Neural cell (in vitro differentiated cells): ENCODE measurements at regions not wholly inside any gene's neighbourhood (a gene's known extent, or its start where the extent isn't known, plus 50 kb on each side); places are given as distances from the start of the nearest gene placed in this dataset.

Source experiments
- H2AFZ ChIP-seq: fragments of 200-600, 300-800 bp; sonication (generic), shearing (Covaris generic); 2 replicates; pipeline ENCODE4 v1.6.0; 2014; ENCODE audit warnings: low read depth, mild to moderate bottlenecking, antibody characterized with exemption, low read length, moderate library complexity
- H3F3A ChIP-seq: fragments of 200-600 bp; shearing (Covaris generic); 2 replicates; pipeline ENCODE4 v1.6.1; 2016; ENCODE audit warnings: mild to moderate bottlenecking, moderate library complexity, mixed read lengths, antibody characterized with exemption, low read length; ENCODE audit not compliant: insufficient read depth, poor library complexity, severe bottlenecking
- H3K27ac ChIP-seq: fragments of 200-600, 300-800 bp; sonication (generic), shearing (Covaris generic); 2 replicates; pipeline ENCODE4 v1.5.1; 2014; ENCODE audit warnings: mild to moderate bottlenecking, low read length, moderate library complexity
- H3K27me3 ChIP-seq: fragments of 300-800, 200-600 bp; sonication (generic), shearing (Covaris generic); 2 replicates; pipeline ENCODE4 v1.6.0; 2014; ENCODE audit warnings: mild to moderate bottlenecking, low read depth, low read length, moderate library complexity; ENCODE audit not compliant: insufficient read depth
- H3K36me3 ChIP-seq: fragments of 300-800, 200-600 bp; sonication (generic), shearing (Covaris generic); 2 replicates; pipeline ENCODE4 v1.5.1; 2014; ENCODE audit warnings: mild to moderate bottlenecking, antibody characterized with exemption, low read length, moderate library complexity; ENCODE audit not compliant: insufficient read depth
- H3K4me2 ChIP-seq: fragments of 300-800, 200-600 bp; sonication (generic), shearing (Covaris generic); 2 replicates; pipeline ENCODE4 v1.6.0; 2014; ENCODE audit warnings: mild to moderate bottlenecking, low read length
- H3K4me3 ChIP-seq: fragments of 300-800, 200-600 bp; sonication (generic), shearing (Covaris generic); 2 replicates; pipeline ENCODE4 v1.5.1; 2014; ENCODE audit warnings: mild to moderate bottlenecking, low read length, moderate library complexity
- H3K79me2 ChIP-seq: fragments of 200-600 bp; shearing (Covaris generic); replicated peaks from 2 replicates; pipeline ENCODE4 v1.6.0; 2014; ENCODE audit warnings: mild to moderate bottlenecking, low read length, moderate library complexity; ENCODE audit not compliant: insufficient read depth
- H3K9ac ChIP-seq: fragments of 300-800, 200-600 bp; sonication (generic), shearing (Covaris generic); 2 replicates; pipeline ENCODE4 v1.6.1; 2016; ENCODE audit warnings: mild to moderate bottlenecking, low read length, mixed read lengths
- H3K9me2 ChIP-seq: fragments of 200-600 bp; shearing (Covaris generic); 2 replicates; pipeline ENCODE4 v1.6.1; 2016; ENCODE audit warnings: mild to moderate bottlenecking, low read length, mixed read lengths; ENCODE audit not compliant: insufficient read depth
- H3K9me3 ChIP-seq: fragments of 200-600, 300-800 bp; sonication (generic), shearing (Covaris generic); 2 replicates; pipeline ENCODE4 v1.6.1; 2016; ENCODE audit warnings: mild to moderate bottlenecking, mixed run types, low read length, moderate library complexity, mixed read lengths
- H4K20me1 ChIP-seq: fragments of 200-600 bp; shearing (Covaris generic); 2 replicates; pipeline ENCODE4 v1.6.1; 2016; ENCODE audit warnings: mild to moderate bottlenecking, mixed run types; ENCODE audit not compliant: insufficient read depth
- EP300 ChIP-seq: fragments of 450-650 bp; conservative IDR thresholded peaks from 2 replicates; pipeline ENCODE4 v1.6.1; 2014; ENCODE audit warnings: antibody characterized with exemption, mild to moderate bottlenecking, moderate library complexity; ENCODE audit not compliant: poor library complexity, severe bottlenecking
- EZH2 ChIP-seq: fragments of 200-600, 300-800 bp; shearing (Covaris generic), sonication (generic); IDR thresholded peaks from 2 replicates; pipeline ENCODE4 v1.6.1; 2014; ENCODE audit warnings: antibody characterized with exemption, low read length, borderline replicate concordance, mild to moderate bottlenecking; ENCODE audit not compliant: insufficient read depth, poor library complexity, severe bottlenecking
- MXI1 ChIP-seq: fragments of 450-650 bp; conservative IDR thresholded peaks from 2 replicates; pipeline ENCODE4 v1.6.1; 2014; ENCODE audit warnings: antibody characterized with exemption, mild to moderate bottlenecking; ENCODE audit not compliant: poor library complexity, severe bottlenecking
- POLR2AphosphoS5 ChIP-seq: IDR thresholded peaks from 2 replicates; pipeline ENCODE4 v1.6.1; 2012
- RAD21 ChIP-seq: fragments of 450-650 bp; conservative IDR thresholded peaks from 2 replicates; pipeline ENCODE4 v1.6.1; 2014; ENCODE audit warnings: antibody characterized with exemption, mild to moderate bottlenecking, moderate library complexity
- SMC3 ChIP-seq: fragments of 450-650 bp; conservative IDR thresholded peaks from 2 replicates; pipeline ENCODE4 v1.6.1; 2014; ENCODE audit warnings: antibody characterized with exemption, mild to moderate bottlenecking, moderate library complexity; ENCODE audit not compliant: poor library complexity
- TAF1 ChIP-seq: IDR thresholded peaks from 2 replicates; pipeline ENCODE4 v1.6.1; 2012; ENCODE audit warnings: low read depth
- TF ChIP-seq, protein P1 (sequence below): IDR thresholded peaks from 2 replicates; pipeline ENCODE4 v1.6.1; 2012; ENCODE audit warnings: borderline replicate concordance
- TF ChIP-seq, protein P2 (sequence below): fragments of 450-650 bp; IDR thresholded peaks from 2 replicates; pipeline ENCODE4 v1.5.1; 2014; ENCODE audit warnings: antibody characterized with exemption, mild to moderate bottlenecking, moderate library complexity; ENCODE audit not compliant: poor library complexity, severe bottlenecking

DNA sequence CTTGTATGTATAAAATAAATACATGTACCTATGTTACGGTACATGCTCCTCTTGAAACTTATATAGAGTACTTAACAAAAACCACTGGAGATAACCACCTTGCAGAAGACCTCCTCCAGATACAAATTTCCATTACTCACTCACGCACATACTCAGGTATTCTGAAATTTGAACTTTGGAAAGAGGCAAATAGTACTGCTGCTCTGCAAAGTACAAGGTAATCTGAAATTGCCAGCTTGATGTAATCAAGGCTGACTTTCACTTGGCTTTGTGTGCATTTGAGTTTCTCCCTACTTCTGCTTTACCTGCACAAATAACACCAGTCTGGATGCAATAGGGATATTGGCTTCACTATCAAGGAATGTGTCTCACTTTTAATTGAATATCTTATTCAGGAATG, 123.6 kb downstream of the FOXA2 start:
- H3K9me2 ChIP-seq = no peaks in the 10 kb centered on the region
- H3K36me3 ChIP-seq = no peaks in the 10 kb centered on the region
- H4K20me1 ChIP-seq = no peaks in the 10 kb centered on the region
- no peak overlapping the region for H2AFZ ChIP-seq
- no peaks in the 10 kb centered on the region for H3F3A ChIP-seq
- H3K4me3 ChIP-seq = no peak overlapping the region
- no peaks in the 10 kb centered on the region for H3K9me3 ChIP-seq
- no peak overlapping the region for H3K4me2 ChIP-seq
- H3K27me3 ChIP-seq = no peaks in the 10 kb centered on the region
- no peaks in the 10 kb centered on the region for H3K79me2 ChIP-seq
- H3K27ac ChIP-seq = no peak overlapping the region
- TF ChIP-seq MXI1 (no peak), EP300 (no peak), TAF1 (no peak), SMC3 (no peak)
- no peak overlapping the region for H3K9ac ChIP-seq

DNA sequence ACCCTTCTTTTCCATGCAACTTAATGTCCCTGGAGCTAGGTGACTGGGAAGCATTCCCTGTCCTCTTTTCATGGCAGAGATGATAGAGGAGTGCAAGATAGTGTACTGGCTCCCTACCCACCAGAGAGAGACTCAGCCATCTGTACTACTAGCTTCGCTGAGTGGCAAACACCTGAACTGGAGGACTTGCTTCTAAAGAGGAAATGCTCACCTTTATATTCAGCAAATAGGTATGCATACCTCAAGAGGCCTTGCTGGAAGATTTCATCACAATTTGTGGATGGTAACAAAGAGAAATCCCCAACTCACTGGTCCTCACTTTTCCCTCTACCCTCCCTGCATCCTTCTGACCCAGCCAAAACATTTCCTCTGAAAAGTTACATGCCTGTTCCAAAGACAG, 124.1 kb downstream of the FOXA2 start:
- no peaks in the 10 kb centered on the region for H3F3A ChIP-seq
- H2AFZ ChIP-seq = no peak overlapping the region
- H4K20me1 ChIP-seq = no peaks in the 10 kb centered on the region
- H3K36me3 ChIP-seq = no peaks in the 10 kb centered on the region
- no peak overlapping the region for H3K9ac ChIP-seq
- H3K27ac ChIP-seq = no peak overlapping the region
- H3K9me3 ChIP-seq = no peaks in the 10 kb centered on the region
- no peak overlapping the region for H3K4me2 ChIP-seq
- no peaks in the 10 kb centered on the region for H3K79me2 ChIP-seq
- no peak overlapping the region for H3K4me3 ChIP-seq
- TF ChIP-seq SMC3 (no peak), EP300 (no peak), TAF1 (no peak), POLR2AphosphoS5 (no peak), EZH2 (no peak), RAD21 (no peak), MXI1 (no peak)
- TF ChIP-seq, protein P1, sequence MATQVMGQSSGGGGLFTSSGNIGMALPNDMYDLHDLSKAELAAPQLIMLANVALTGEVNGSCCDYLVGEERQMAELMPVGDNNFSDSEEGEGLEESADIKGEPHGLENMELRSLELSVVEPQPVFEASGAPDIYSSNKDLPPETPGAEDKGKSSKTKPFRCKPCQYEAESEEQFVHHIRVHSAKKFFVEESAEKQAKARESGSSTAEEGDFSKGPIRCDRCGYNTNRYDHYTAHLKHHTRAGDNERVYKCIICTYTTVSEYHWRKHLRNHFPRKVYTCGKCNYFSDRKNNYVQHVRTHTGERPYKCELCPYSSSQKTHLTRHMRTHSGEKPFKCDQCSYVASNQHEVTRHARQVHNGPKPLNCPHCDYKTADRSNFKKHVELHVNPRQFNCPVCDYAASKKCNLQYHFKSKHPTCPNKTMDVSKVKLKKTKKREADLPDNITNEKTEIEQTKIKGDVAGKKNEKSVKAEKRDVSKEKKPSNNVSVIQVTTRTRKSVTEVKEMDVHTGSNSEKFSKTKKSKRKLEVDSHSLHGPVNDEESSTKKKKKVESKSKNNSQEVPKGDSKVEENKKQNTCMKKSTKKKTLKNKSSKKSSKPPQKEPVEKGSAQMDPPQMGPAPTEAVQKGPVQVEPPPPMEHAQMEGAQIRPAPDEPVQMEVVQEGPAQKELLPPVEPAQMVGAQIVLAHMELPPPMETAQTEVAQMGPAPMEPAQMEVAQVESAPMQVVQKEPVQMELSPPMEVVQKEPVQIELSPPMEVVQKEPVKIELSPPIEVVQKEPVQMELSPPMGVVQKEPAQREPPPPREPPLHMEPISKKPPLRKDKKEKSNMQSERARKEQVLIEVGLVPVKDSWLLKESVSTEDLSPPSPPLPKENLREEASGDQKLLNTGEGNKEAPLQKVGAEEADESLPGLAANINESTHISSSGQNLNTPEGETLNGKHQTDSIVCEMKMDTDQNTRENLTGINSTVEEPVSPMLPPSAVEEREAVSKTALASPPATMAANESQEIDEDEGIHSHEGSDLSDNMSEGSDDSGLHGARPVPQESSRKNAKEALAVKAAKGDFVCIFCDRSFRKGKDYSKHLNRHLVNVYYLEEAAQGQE = no peak
- TF ChIP-seq, protein P2, sequence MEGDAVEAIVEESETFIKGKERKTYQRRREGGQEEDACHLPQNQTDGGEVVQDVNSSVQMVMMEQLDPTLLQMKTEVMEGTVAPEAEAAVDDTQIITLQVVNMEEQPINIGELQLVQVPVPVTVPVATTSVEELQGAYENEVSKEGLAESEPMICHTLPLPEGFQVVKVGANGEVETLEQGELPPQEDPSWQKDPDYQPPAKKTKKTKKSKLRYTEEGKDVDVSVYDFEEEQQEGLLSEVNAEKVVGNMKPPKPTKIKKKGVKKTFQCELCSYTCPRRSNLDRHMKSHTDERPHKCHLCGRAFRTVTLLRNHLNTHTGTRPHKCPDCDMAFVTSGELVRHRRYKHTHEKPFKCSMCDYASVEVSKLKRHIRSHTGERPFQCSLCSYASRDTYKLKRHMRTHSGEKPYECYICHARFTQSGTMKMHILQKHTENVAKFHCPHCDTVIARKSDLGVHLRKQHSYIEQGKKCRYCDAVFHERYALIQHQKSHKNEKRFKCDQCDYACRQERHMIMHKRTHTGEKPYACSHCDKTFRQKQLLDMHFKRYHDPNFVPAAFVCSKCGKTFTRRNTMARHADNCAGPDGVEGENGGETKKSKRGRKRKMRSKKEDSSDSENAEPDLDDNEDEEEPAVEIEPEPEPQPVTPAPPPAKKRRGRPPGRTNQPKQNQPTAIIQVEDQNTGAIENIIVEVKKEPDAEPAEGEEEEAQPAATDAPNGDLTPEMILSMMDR = no peak
- no peaks in the 10 kb centered on the region for H3K27me3 ChIP-seq
- no peaks in the 10 kb centered on the region for H3K9me2 ChIP-seq

DNA sequence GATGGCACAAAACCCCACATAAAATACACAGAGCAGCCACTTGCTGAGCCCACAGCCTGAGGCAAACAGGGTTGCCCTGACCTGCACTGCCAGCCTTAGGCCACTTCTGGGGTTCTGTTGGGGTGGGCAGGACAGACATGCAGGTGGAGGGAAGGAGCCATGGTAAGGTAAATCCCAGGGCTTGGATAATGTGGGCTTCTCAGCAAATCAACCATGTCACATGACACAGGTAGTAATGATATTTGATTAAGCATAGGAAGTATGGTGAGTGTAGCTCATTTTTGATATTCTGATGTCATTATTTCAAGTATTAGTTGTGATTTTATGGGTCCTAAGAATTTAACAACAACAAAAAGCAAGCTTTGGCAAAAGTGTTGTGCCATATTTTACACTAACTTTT, 124.6 kb downstream of the FOXA2 start:
- Histone ChIP-seq H3K9ac (no peak overlapping the region), H3K36me3 (no peaks in the 10 kb centered on the region), H2AFZ (no peak overlapping the region), H3K9me2 (no peaks in the 10 kb centered on the region), H3K9me3 (no peaks in the 10 kb centered on the region), H3K4me3 (no peak overlapping the region), H3K4me2 (no peak overlapping the region), H3F3A (no peaks in the 10 kb centered on the region), H3K79me2 (no peaks in the 10 kb centered on the region), H4K20me1 (no peaks in the 10 kb centered on the region), H3K27ac (no peak overlapping the region), H3K27me3 (no peaks in the 10 kb centered on the region)
- TF ChIP-seq EZH2 (no peak), TAF1 (no peak), SMC3 (no peak), EP300 (no peak), MXI1 (no peak), RAD21 (no peak), POLR2AphosphoS5 (no peak)
- TF ChIP-seq, protein P1 = no peak
- TF ChIP-seq, protein P2 = no peak
